Liver (tissue), 3 donors: ENCODE measurements at regions not wholly inside any gene's neighbourhood (a gene's known extent, or its start where the extent isn't known, plus 50 kb on each side); places are given as distances from the start of the nearest gene placed in this dataset.

Experiments
- GABPA ChIP-seq, 2 donors: IDR thresholded peaks in 1 of 2; conservative IDR thresholded peaks in 1 of 2; 2 replicates each; pipeline ENCODE4 v1.6.1; 2016; ENCODE audit warnings: antibody characterized with exemption in 2 of 2, mild to moderate bottlenecking in 1 of 2, moderate library complexity in 1 of 2
- HNF4G ChIP-seq: IDR thresholded peaks from 2 replicates; pipeline ENCODE4 v1.6.1; 2016; ENCODE audit warnings: antibody characterized with exemption
- RAD21 ChIP-seq, 2 donors: IDR thresholded peaks; 2 replicates each; pipeline ENCODE4 v1.6.1; 2016; ENCODE audit warnings: antibody characterized with exemption in 2 of 2, mild to moderate bottlenecking in 2 of 2
- REST ChIP-seq: IDR thresholded peaks from 2 replicates; pipeline ENCODE4 v1.6.1; 2016; ENCODE audit warnings: antibody characterized with exemption, mild to moderate bottlenecking
- RXRA ChIP-seq, 2 donors: IDR thresholded peaks; 2 replicates each; pipeline ENCODE4 v1.6.1; 2017 to 2018; ENCODE audit warnings: antibody characterized with exemption in 2 of 2, mild to moderate bottlenecking in 1 of 2
- SP1 ChIP-seq: IDR thresholded peaks from 2 replicates; pipeline ENCODE4 v1.6.1; 2018; ENCODE audit warnings: antibody characterized with exemption, mild to moderate bottlenecking
- TAF1 ChIP-seq: conservative IDR thresholded peaks from 2 replicates; pipeline ENCODE4 v1.6.1; 2016; ENCODE audit warnings: antibody characterized with exemption, mild to moderate bottlenecking
- TF ChIP-seq, protein P1 (sequence below): fragments of 150-350 bp; IDR thresholded peaks from 2 replicates; pipeline ENCODE4 v1.5.1; 2017; ENCODE audit warnings: improper control_type of control experiment, low read depth, low read length; ENCODE audit not compliant: missing input control
- TF ChIP-seq, protein P2 (sequence below): IDR thresholded peaks from 2 replicates; pipeline ENCODE4 v1.6.1; 2016; ENCODE audit warnings: antibody characterized with exemption
- donor health status: healthy.
- donor health status: healthy.

DNA sequence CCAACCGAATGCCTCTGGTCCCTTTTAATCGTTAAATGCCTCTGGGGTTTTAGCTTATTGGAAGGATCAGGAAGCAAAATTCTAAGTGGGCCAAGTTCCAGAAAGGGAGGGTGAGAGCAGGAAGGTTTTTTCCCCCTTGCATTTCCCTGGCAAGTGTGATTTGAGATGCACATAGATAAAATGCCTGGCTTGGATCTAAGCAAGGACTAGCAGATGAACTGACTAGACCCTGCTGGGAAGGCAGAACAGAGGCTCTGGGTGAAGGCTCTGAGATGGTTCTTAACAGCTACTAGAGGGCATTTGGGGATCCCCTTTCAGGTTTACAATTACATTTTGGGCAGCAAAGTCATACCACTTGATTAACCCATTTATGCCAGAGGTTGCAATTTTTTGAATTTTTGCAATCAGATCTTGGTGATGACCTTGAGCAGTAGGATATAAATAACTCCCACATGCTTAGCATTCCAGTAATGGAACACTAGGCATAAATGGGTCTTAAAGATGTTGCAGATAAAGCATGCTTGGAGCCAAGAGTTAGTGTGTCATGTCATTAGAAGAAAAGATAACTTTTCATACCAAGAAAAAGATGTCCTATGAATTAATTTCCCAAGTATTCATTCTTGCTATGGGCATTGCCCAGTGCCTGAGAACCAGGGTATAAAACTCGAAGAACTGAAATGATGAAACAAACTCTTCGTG lies 205.9 kb downstream of the SEC23IP start:
- TF ChIP-seq, protein P1, sequence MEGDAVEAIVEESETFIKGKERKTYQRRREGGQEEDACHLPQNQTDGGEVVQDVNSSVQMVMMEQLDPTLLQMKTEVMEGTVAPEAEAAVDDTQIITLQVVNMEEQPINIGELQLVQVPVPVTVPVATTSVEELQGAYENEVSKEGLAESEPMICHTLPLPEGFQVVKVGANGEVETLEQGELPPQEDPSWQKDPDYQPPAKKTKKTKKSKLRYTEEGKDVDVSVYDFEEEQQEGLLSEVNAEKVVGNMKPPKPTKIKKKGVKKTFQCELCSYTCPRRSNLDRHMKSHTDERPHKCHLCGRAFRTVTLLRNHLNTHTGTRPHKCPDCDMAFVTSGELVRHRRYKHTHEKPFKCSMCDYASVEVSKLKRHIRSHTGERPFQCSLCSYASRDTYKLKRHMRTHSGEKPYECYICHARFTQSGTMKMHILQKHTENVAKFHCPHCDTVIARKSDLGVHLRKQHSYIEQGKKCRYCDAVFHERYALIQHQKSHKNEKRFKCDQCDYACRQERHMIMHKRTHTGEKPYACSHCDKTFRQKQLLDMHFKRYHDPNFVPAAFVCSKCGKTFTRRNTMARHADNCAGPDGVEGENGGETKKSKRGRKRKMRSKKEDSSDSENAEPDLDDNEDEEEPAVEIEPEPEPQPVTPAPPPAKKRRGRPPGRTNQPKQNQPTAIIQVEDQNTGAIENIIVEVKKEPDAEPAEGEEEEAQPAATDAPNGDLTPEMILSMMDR: no peak
- TF ChIP-seq REST (no peak), RAD21 (IDR thresholded peaks at IDR 0.05) (no peak), SP1 (no peak), GABPA (IDR thresholded peaks at IDR 0.05 in 1 of 2, conservative IDR thresholded peaks at IDR 0.05 in 1 of 2) (no peak), RXRA (IDR thresholded peaks at IDR 0.05) (no peak), HNF4G (no peak), TAF1 (no peak)
- TF ChIP-seq, protein P2, sequence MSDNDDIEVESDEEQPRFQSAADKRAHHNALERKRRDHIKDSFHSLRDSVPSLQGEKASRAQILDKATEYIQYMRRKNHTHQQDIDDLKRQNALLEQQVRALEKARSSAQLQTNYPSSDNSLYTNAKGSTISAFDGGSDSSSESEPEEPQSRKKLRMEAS: no peak
